ENCODE measurements at regions not wholly inside any gene's neighbourhood (a gene's known extent, or its start where the extent isn't known, plus 50 kb on each side); places are given as distances from the start of the nearest gene placed in this dataset.

- Histone ChIP-seq H3K9ac (ENCODE audit: low read length) (no peak overlapping the region), H3K36me3 (ENCODE audit: control insufficient read depth in 1 of 2, insufficient read depth in 2 of 2, low read depth in 1 of 2, low read length in 2 of 2) (no peaks in the 10 kb centered on the region), H2BK15ac (ENCODE audit: low read depth, poor library complexity, severe bottlenecking) (no peak overlapping the region), H3K27ac (ENCODE audit: low read length, poor library complexity, severe bottlenecking) (peak overlapping the region; percentile 13), H2BK12ac (ENCODE audit: low read length in 2 of 2) (no peak overlapping the region), H3K4ac (ENCODE audit: low read depth in 1 of 2, low read length in 2 of 2) (no peak overlapping the region), H3K4me1 (ENCODE audit: control insufficient read depth, insufficient read depth, low read depth, low read length) (no peaks in the 10 kb centered on the region), H3K18ac (ENCODE audit: low read depth in 1 of 2, low read length in 2 of 2) (no peak overlapping the region), H3K9me3 (ENCODE audit: control insufficient read depth, low read length) (no peaks in the 10 kb centered on the region), H3K4me2 (ENCODE audit: low read length, poor library complexity, severe bottlenecking) (no peak overlapping the region), H3K23ac (ENCODE audit: low read length in 2 of 2) (no peak overlapping the region), H4K91ac (ENCODE audit: low read length) (no peak overlapping the region), H3K4me3 (ENCODE audit: insufficient read depth in 1 of 2, low read depth in 1 of 2, low read length in 2 of 2) (no peak overlapping the region), H3K14ac (ENCODE audit: low read length in 2 of 2) (no peak overlapping the region), H2AFZ (ENCODE audit: low read depth, low read length) (no peak overlapping the region), H2BK5ac (ENCODE audit: low read depth, low read length, poor library complexity, severe bottlenecking) (no peak overlapping the region), H3K27me3 (ENCODE audit: control insufficient read depth in 1 of 2, insufficient read depth in 1 of 2, low read length in 2 of 2) (no peaks in the 10 kb centered on the region), H2BK120ac (ENCODE audit: low read depth, low read length) (no peak overlapping the region), H3K79me1 (replicated peaks; ENCODE audit: low read length, poor library complexity, severe bottlenecking) (no peaks in the 10 kb centered on the region), H2AK5ac (ENCODE audit: low read length, severe bottlenecking) (no peak overlapping the region), H4K8ac (ENCODE audit: low read length) (no peak overlapping the region)
- 50% methylated on average over 2 of the region's 2 CpGs for WGBS
- peak; percentile 67 for DNase-seq
Observed at GRCh38 chr1:199010933-199011332, 372.1 kb downstream of the PTPRC start.

GRCh38 chr1:199015799-199016198 lies 377.0 kb downstream of the PTPRC start:
- no peak overlapping the region for H3K23ac ChIP-seq (ENCODE audit: low read length in 2 of 2)
- DNase-seq = no peak
- WGBS = 88% methylated on average over 2 of the region's 2 CpGs

GRCh38 chr1:199018471-199019135 lies 379.8 kb downstream of the PTPRC start:
- WGBS = 100% methylated on average over 1 of the region's 2 CpGs
- no peak for DNase-seq
- no peak overlapping the region for H3K23ac ChIP-seq (ENCODE audit: low read length in 2 of 2)
- no peak overlapping the region for H2AK5ac ChIP-seq (ENCODE audit: low read length, severe bottlenecking)
- no peaks in the 10 kb centered on the region for H3K36me3 ChIP-seq (ENCODE audit: control insufficient read depth in 1 of 2, insufficient read depth in 2 of 2, low read depth in 1 of 2, low read length in 2 of 2)
- no peak overlapping the region for H4K91ac ChIP-seq (ENCODE audit: low read length)
- no peak overlapping the region for H3K18ac ChIP-seq (ENCODE audit: low read depth in 1 of 2, low read length in 2 of 2)
- no peaks in the 10 kb centered on the region for H3K27me3 ChIP-seq (ENCODE audit: control insufficient read depth in 1 of 2, insufficient read depth in 1 of 2, low read length in 2 of 2)
- no peak overlapping the region for H3K4me2 ChIP-seq (ENCODE audit: low read length, poor library complexity, severe bottlenecking)
- no peaks in the 10 kb centered on the region for H3K9me3 ChIP-seq (ENCODE audit: control insufficient read depth, low read length)
- no peak overlapping the region for H2AFZ ChIP-seq (ENCODE audit: low read depth, low read length)
- no peak overlapping the region for H2BK12ac ChIP-seq (ENCODE audit: low read length in 2 of 2)
- no peak overlapping the region for H2BK120ac ChIP-seq (ENCODE audit: low read depth, low read length)
- H3K4me1 ChIP-seq (ENCODE audit: control insufficient read depth, insufficient read depth, low read depth, low read length) = no peaks in the 10 kb centered on the region
- H3K14ac ChIP-seq (ENCODE audit: low read length in 2 of 2) = no peak overlapping the region
- H2BK5ac ChIP-seq (ENCODE audit: low read depth, low read length, poor library complexity, severe bottlenecking) = no peak overlapping the region
- no peak overlapping the region for H3K4me3 ChIP-seq (ENCODE audit: insufficient read depth in 1 of 2, low read depth in 1 of 2, low read length in 2 of 2)
- H3K9ac ChIP-seq (ENCODE audit: low read length) = no peak overlapping the region
- no peak overlapping the region for H4K8ac ChIP-seq (ENCODE audit: low read length)
- no peak overlapping the region for H3K4ac ChIP-seq (ENCODE audit: low read depth in 1 of 2, low read length in 2 of 2)
- no peaks in the 10 kb centered on the region for H3K79me1 ChIP-seq (replicated peaks; ENCODE audit: low read length, poor library complexity, severe bottlenecking)
- no peak overlapping the region for H3K27ac ChIP-seq (ENCODE audit: low read length, poor library complexity, severe bottlenecking)
- H2BK15ac ChIP-seq (ENCODE audit: low read depth, poor library complexity, severe bottlenecking) = no peak overlapping the region

More at GRCh38 chr1:199015799-199016198, 377.0 kb downstream of the PTPRC start:
- no peaks in the 10 kb centered on the region for H3K36me3 ChIP-seq (ENCODE audit: control insufficient read depth in 1 of 2, insufficient read depth in 2 of 2, low read depth in 1 of 2, low read length in 2 of 2)
- no peak overlapping the region for H3K4me3 ChIP-seq (ENCODE audit: insufficient read depth in 1 of 2, low read depth in 1 of 2, low read length in 2 of 2)
- H2BK12ac ChIP-seq (ENCODE audit: low read length in 2 of 2) = no peak overlapping the region
- H4K91ac ChIP-seq (ENCODE audit: low read length) = peak overlapping the region; percentile 50
- H2BK5ac ChIP-seq (ENCODE audit: low read depth, low read length, poor library complexity, severe bottlenecking) = no peak overlapping the region
- H3K27me3 ChIP-seq (ENCODE audit: control insufficient read depth in 1 of 2, insufficient read depth in 1 of 2, low read length in 2 of 2) = no peaks in the 10 kb centered on the region
- no peaks in the 10 kb centered on the region for H3K4me1 ChIP-seq (ENCODE audit: control insufficient read depth, insufficient read depth, low read depth, low read length)
- no peak overlapping the region for H3K18ac ChIP-seq (ENCODE audit: low read depth in 1 of 2, low read length in 2 of 2)
- no peaks in the 10 kb centered on the region for H3K79me1 ChIP-seq (replicated peaks; ENCODE audit: low read length, poor library complexity, severe bottlenecking)
- H3K9ac ChIP-seq (ENCODE audit: low read length) = no peak overlapping the region
- H3K4ac ChIP-seq (ENCODE audit: low read depth in 1 of 2, low read length in 2 of 2) = no peak overlapping the region
- no peak overlapping the region for H4K8ac ChIP-seq (ENCODE audit: low read length)
- no peak overlapping the region for H3K14ac ChIP-seq (ENCODE audit: low read length in 2 of 2)
- H2AK5ac ChIP-seq (ENCODE audit: low read length, severe bottlenecking) = no peak overlapping the region
- H2AFZ ChIP-seq (ENCODE audit: low read depth, low read length) = no peak overlapping the region
- H3K4me2 ChIP-seq (ENCODE audit: low read length, poor library complexity, severe bottlenecking) = no peak overlapping the region
- no peak overlapping the region for H2BK15ac ChIP-seq (ENCODE audit: low read depth, poor library complexity, severe bottlenecking)
- no peaks in the 10 kb centered on the region for H3K9me3 ChIP-seq (ENCODE audit: control insufficient read depth, low read length)
- no peak overlapping the region for H2BK120ac ChIP-seq (ENCODE audit: low read depth, low read length)
- no peak overlapping the region for H3K27ac ChIP-seq (ENCODE audit: low read length, poor library complexity, severe bottlenecking)

GRCh38 chr1:199020051-199020450 lies 381.2 kb downstream of the PTPRC start:
- Histone ChIP-seq H3K4me1 (ENCODE audit: control insufficient read depth, insufficient read depth, low read depth, low read length) (no peaks in the 10 kb centered on the region), H4K91ac (ENCODE audit: low read length) (no peak overlapping the region), H3K18ac (ENCODE audit: low read depth in 1 of 2, low read length in 2 of 2) (no peak overlapping the region), H3K4me3 (ENCODE audit: insufficient read depth in 1 of 2, low read depth in 1 of 2, low read length in 2 of 2) (no peak overlapping the region), H2BK5ac (ENCODE audit: low read depth, low read length, poor library complexity, severe bottlenecking) (no peak overlapping the region), H3K79me1 (replicated peaks; ENCODE audit: low read length, poor library complexity, severe bottlenecking) (no peaks in the 10 kb centered on the region), H2BK12ac (ENCODE audit: low read length in 2 of 2) (no peak overlapping the region), H3K4me2 (ENCODE audit: low read length, poor library complexity, severe bottlenecking) (no peak overlapping the region), H3K36me3 (ENCODE audit: control insufficient read depth in 1 of 2, insufficient read depth in 2 of 2, low read depth in 1 of 2, low read length in 2 of 2) (no peaks in the 10 kb centered on the region), H2AFZ (ENCODE audit: low read depth, low read length) (no peak overlapping the region), H3K9ac (ENCODE audit: low read length) (no peak overlapping the region), H2AK5ac (ENCODE audit: low read length, severe bottlenecking) (no peak overlapping the region), H3K23ac (ENCODE audit: low read length in 2 of 2) (no peak overlapping the region), H3K27ac (ENCODE audit: low read length, poor library complexity, severe bottlenecking) (no peak overlapping the region), H2BK15ac (ENCODE audit: low read depth, poor library complexity, severe bottlenecking) (no peak overlapping the region), H3K27me3 (ENCODE audit: control insufficient read depth in 1 of 2, insufficient read depth in 1 of 2, low read length in 2 of 2) (no peaks in the 10 kb centered on the region), H3K4ac (ENCODE audit: low read depth in 1 of 2, low read length in 2 of 2) (no peak overlapping the region), H3K9me3 (ENCODE audit: control insufficient read depth, low read length) (no peaks in the 10 kb centered on the region), H2BK120ac (ENCODE audit: low read depth, low read length) (no peak overlapping the region), H3K14ac (ENCODE audit: low read length in 2 of 2) (no peak overlapping the region), H4K8ac (ENCODE audit: low read length) (no peak overlapping the region)
- 100% methylated on average over 2 of the region's 2 CpGs for WGBS
- DNase-seq = no peak

Measured in mesenchymal stem cell (in vitro differentiated cells and primary cell).